ENCODE measurements at regions not wholly inside any gene's neighbourhood (a gene's known extent, or its start where the extent isn't known, plus 50 kb on each side); places are given as distances from the start of the nearest gene placed in this dataset.

DNA sequence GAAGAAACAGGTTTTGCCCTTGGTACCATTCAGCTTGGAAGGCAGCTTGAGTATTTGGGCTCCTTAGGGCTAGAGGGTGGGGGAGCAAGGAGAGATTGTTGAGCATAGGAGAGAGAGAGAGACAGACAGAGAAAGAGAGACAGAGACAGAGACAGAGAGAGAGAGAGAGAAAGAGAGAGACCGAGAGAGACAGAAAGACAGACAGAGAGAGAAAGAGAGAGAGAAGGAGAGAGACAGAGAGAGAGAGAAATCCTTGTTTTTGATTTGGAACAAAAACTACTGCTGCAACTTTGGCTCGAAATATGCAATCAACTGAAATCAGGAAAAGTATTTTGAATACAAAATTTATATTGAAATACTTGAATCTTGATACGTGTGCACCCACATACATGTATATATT is 85.8 kb upstream of the ZNF536 start:
- FAIRE-seq = no peak

More for the DNA sequence above, 85.8 kb upstream of the ZNF536 start:
- no peaks in the 10 kb centered on the region for H4K20me1 ChIP-seq (replicated peaks; ENCODE audit: control insufficient read depth, insufficient read depth, low read length)
- 0% methylated on average over 3 of the region's 3 CpGs for WGBS (ENCODE audit: insufficient coverage, low coverage, missing lambda C conversion rate)
- H3K27me3 ChIP-seq (ENCODE audit: control insufficient read depth in 2 of 2, insufficient read depth in 2 of 2, low read length in 2 of 2) = peaks cover 0 to 4% of the 10 kb centered on the region in 2 experiments; a peak in 1 of 5 replicates
- in situ Hi-C loops (cut with MboI) = no loop called here
- no peaks in the 10 kb centered on the region for H3K4me1 ChIP-seq (replicated peaks in 1 of 2; ENCODE audit: control insufficient read depth in 2 of 2, insufficient read depth in 2 of 2, low read length in 2 of 2)
- no peaks in the 10 kb centered on the region for H3K9me1 ChIP-seq (ENCODE audit: control insufficient read depth, insufficient read depth, low read length)
- no TSS peak for BruUV-seq (replicated peaks)
- ChIA-PET CTCF (ENCODE audit: low intra/inter-chr PET ratio) (no interaction called here), POLR2A (no interaction called here)
- no peak overlapping the region for H3K4me3 ChIP-seq
- H3K36me3 ChIP-seq (ENCODE audit: control insufficient read depth, insufficient read depth, low read length) = no peaks in the 10 kb centered on the region
- H2AFZ ChIP-seq (ENCODE audit: low read depth, low read length) = no peak overlapping the region
- intact Hi-C loops (cut with micrococcal nuclease) = no loop called here
- no peak for DNase-seq (ENCODE audit: extremely low read depth in 1 of 4, low spot score in 3 of 4)
- no peak for TF ChIP-seq POLR2H (tag; IDR thresholded peaks at IDR 0.05; ENCODE audit: low read depth)
- no peak for TF ChIP-seq SOX6 (IDR thresholded peaks at IDR 0.05)
- TF ChIP-seq, protein P1, sequence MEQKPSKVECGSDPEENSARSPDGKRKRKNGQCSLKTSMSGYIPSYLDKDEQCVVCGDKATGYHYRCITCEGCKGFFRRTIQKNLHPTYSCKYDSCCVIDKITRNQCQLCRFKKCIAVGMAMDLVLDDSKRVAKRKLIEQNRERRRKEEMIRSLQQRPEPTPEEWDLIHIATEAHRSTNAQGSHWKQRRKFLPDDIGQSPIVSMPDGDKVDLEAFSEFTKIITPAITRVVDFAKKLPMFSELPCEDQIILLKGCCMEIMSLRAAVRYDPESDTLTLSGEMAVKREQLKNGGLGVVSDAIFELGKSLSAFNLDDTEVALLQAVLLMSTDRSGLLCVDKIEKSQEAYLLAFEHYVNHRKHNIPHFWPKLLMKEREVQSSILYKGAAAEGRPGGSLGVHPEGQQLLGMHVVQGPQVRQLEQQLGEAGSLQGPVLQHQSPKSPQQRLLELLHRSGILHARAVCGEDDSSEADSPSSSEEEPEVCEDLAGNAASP (IDR thresholded peaks at IDR 0.05) = no peak
- no peak for TF ChIP-seq CCNT2 (IDR thresholded peaks at IDR 0.05; ENCODE audit: borderline replicate concordance, extremely low read depth, insufficient read length, low read depth, low read length)
- TF ChIP-seq, protein P2, sequence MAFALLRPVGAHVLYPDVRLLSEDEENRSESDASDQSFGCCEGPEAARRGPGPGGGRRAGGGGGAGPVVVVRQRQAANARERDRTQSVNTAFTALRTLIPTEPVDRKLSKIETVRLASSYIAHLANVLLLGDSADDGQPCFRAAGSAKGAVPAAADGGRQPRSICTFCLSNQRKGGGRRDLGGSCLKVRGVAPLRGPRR (CRISPR knock-in tag; IDR thresholded peaks at IDR 0.05) = no peak
- TF ChIP-seq ZBTB8A (IDR thresholded peaks at IDR 0.05; ENCODE audit: partially characterized antibody) = no peak
- no peak for TF ChIP-seq KLF16 (IDR thresholded peaks at IDR 0.05)
- no peak for TF ChIP-seq MYBL2 (IDR thresholded peaks at IDR 0.05; ENCODE audit: low read depth)
- TF ChIP-seq MYBL2 (CRISPR knock-in tag; IDR thresholded peaks at IDR 0.05; ENCODE audit: borderline replicate concordance) = no peak
- TF ChIP-seq LEF1 (IDR thresholded peaks at IDR 0.05) = no peak
- TF ChIP-seq MTF1 (CRISPR knock-in tag; IDR thresholded peaks at IDR 0.05; ENCODE audit: borderline replicate concordance) = no peak
- TF ChIP-seq NFRKB (IDR thresholded peaks at IDR 0.05; ENCODE audit: low read depth) = no peak
- TF ChIP-seq, protein P3, sequence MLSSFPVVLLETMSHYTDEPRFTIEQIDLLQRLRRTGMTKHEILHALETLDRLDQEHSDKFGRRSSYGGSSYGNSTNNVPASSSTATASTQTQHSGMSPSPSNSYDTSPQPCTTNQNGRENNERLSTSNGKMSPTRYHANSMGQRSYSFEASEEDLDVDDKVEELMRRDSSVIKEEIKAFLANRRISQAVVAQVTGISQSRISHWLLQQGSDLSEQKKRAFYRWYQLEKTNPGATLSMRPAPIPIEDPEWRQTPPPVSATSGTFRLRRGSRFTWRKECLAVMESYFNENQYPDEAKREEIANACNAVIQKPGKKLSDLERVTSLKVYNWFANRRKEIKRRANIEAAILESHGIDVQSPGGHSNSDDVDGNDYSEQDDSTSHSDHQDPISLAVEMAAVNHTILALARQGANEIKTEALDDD (IDR thresholded peaks at IDR 0.05) = no peak
- TF ChIP-seq, protein P4, sequence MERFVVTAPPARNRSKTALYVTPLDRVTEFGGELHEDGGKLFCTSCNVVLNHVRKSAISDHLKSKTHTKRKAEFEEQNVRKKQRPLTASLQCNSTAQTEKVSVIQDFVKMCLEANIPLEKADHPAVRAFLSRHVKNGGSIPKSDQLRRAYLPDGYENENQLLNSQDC (CRISPR knock-in tag; IDR thresholded peaks at IDR 0.05) = no peak
- TF ChIP-seq ZNF212 (CRISPR knock-in tag; IDR thresholded peaks at IDR 0.05) = no peak
- no peak overlapping the region for H3K27ac ChIP-seq (ENCODE audit: extremely low read depth, low read depth, low read length)
- no peaks in the 10 kb centered on the region for H3K79me2 ChIP-seq (ENCODE audit: control insufficient read depth, insufficient read depth, low read length)
- ATAC-seq = no peak
- H3K9ac ChIP-seq (ENCODE audit: insufficient read depth in 1 of 2, low read depth in 2 of 2, low read length in 2 of 2) = no peak overlapping the region
- H3K4me2 ChIP-seq (ENCODE audit: insufficient read depth, low read length) = no peak overlapping the region
- H3K9me3 ChIP-seq (replicated peaks; ENCODE audit: control insufficient read depth, insufficient read depth, low read depth, low read length) = no peaks in the 10 kb centered on the region

All from K562 (cell line).